IPS-15b (cell line): ENCODE measurements at regions not wholly inside any gene's neighbourhood (a gene's known extent, or its start where the extent isn't known, plus 50 kb on each side); places are given as distances from the start of the nearest gene placed in this dataset.

Experiments
- H3K27me3 ChIP-seq: one replicate; pipeline ENCODE4 v1.6.1; 2013; ENCODE audit warnings: low read length; ENCODE audit not compliant: control insufficient read depth, insufficient read depth
- H3K36me3 ChIP-seq: one replicate; pipeline ENCODE4 v1.6.1; 2013; ENCODE audit warnings: low read length; ENCODE audit not compliant: control insufficient read depth, insufficient read depth
- H3K4me1 ChIP-seq: one replicate; pipeline ENCODE4 v1.6.1; 2013; ENCODE audit warnings: mild to moderate bottlenecking, low read length; ENCODE audit not compliant: control insufficient read depth, insufficient read depth
- H3K4me3 ChIP-seq: one replicate; pipeline ENCODE4 v1.5.1; 2013; ENCODE audit warnings: low read depth, low read length
- H3K9ac ChIP-seq: one replicate; pipeline ENCODE4 v1.6.1; 2013; ENCODE audit warnings: low read depth, mild to moderate bottlenecking, low read length
- H3K9me3 ChIP-seq: one replicate; pipeline ENCODE4 v1.6.1; 2013; ENCODE audit warnings: mild to moderate bottlenecking, low read length; ENCODE audit not compliant: control insufficient read depth, insufficient read depth

DNA sequence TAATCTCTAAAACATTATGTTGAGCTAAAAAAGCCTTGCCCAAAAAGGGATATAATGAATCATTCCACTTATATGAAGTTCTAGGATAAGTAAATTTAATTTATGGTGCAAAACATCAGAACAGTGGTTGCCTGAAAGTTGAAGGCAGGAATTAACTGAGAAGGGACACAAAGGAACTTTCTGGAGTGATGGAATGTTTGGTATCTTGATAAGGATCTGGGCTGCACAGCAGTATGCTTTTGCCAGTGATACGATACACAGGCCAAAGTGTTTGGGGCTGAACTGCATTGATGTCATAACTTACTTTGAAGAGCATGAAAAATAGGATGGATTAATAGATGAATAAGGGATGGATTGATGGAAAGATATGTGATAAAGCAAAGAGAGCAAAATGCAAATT is 146.1 kb upstream of the LRFN2 start:
- H3K4me3 ChIP-seq: no peak overlapping the region
- no peak overlapping the region for H3K9ac ChIP-seq
- H3K9me3 ChIP-seq: no peaks in the 10 kb centered on the region

DNA sequence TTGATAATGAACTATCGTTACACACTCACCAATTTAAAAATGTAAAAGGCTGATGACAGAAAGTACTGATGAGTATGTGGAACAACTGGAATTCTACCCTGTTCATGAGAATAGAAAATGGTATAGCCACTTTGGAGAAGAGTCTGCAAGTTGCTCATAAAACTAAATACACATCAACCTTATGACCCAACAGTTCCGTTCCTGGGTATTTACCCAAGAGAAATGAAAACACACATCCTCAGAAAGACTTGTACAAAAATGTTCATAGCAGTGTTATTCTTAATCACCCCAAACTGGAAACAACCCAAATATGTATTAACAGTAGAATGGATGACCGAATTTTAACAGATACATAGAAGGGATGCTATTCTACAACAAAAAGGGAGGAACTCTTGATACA is 145.7 kb upstream of the LRFN2 start:
- Histone ChIP-seq H3K4me1 (peaks cover 5% of the 10 kb centered on the region), H3K27me3 (peaks cover 2% of the 10 kb centered on the region), H3K4me3 (no peak overlapping the region), H3K36me3 (no peaks in the 10 kb centered on the region), H3K9me3 (no peaks in the 10 kb centered on the region), H3K9ac (no peak overlapping the region)

More for the DNA sequence above, 146.1 kb upstream of the LRFN2 start:
- Histone ChIP-seq H3K4me1 (peaks cover 5% of the 10 kb centered on the region), H3K36me3 (no peaks in the 10 kb centered on the region), H3K27me3 (peaks cover 2% of the 10 kb centered on the region)

DNA sequence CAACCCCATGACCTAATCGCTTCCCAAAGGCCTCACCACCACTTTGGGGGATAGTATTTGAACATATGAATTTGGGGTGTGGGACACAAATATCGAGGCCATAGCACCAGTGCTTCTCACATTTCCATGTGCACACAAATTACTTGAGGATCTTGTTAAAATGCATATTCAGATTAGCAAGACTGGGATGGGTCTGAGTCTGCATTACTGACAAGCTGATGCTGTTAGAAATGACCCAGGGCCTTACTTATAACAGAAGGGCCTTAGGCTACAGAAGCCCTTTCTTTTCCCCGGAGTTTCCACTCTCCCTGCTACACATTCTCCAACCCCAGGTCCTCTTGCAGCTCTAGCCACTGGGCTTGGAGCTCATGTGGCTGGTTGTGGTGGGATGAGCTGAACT is 141.5 kb upstream of the LRFN2 start:
- Histone ChIP-seq H3K9ac (no peak overlapping the region), H3K27me3 (no peaks in the 10 kb centered on the region), H3K4me1 (peaks cover 5% of the 10 kb centered on the region), H3K9me3 (no peaks in the 10 kb centered on the region), H3K36me3 (no peaks in the 10 kb centered on the region), H3K4me3 (no peak overlapping the region)

DNA sequence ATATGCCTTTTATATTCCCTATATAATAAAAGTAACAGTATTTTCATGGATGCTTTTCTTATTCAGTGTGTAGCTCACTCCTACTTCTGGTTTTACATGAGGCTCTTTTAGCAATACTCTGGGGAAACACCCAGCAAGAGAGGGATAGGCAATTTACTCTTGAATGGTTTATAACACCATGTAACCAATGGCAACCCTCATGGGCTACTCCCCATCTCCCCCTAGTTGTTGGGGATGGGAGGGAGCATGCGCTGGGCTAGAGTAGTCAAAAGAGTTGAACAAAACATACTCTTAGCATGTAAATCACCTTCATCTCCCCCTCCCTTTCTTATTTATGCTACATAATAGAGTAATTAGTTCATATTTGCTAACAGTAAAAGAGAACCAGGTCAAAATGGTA is 140.1 kb upstream of the LRFN2 start:
- Histone ChIP-seq H3K9me3 (no peaks in the 10 kb centered on the region), H3K9ac (no peak overlapping the region), H3K27me3 (no peaks in the 10 kb centered on the region), H3K36me3 (no peaks in the 10 kb centered on the region), H3K4me1 (peaks cover 5% of the 10 kb centered on the region), H3K4me3 (no peak overlapping the region)

DNA sequence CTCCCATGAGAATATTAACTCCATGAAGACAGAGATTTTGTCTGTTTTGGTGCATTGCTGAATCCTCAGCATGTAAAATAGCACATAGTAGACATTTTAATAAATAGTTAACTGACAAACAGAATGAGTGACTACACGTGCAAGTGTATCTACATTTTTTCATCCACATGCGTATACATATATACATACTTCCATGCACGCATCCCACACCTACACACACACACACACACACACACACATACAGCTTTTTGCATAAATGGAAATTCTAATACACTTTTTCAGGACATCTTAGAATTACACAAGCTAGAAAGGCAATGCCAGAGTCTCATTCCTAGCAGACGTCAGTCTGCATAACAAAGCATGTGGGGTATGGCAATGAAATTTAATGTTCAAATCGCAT is 139.7 kb upstream of the LRFN2 start:
- H3K9ac ChIP-seq: no peak overlapping the region
- H3K4me3 ChIP-seq: no peak overlapping the region
- no peaks in the 10 kb centered on the region for H3K9me3 ChIP-seq
- H3K36me3 ChIP-seq: no peaks in the 10 kb centered on the region
- no peaks in the 10 kb centered on the region for H3K27me3 ChIP-seq
- peaks cover 7% of the 10 kb centered on the region for H3K4me1 ChIP-seq

DNA sequence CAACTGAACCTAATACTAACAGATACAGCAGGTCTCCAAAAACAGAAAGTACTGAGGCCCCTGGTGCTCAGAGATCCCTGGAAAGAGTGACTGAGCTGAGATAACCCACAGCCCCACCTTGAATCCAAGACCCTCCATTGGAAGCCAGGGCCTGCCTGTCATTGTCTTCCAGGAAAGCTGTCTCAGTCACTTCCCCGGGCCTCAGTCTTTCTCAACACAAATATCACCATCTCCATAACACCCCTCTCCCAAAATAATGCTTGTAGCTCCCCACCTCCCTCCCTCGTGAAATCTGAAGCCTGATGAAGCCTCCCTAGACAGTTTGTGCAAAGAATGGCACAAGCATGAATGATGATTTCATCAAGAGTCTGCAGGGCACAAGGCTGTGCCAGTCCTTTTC is 138.2 kb upstream of the LRFN2 start:
- H3K4me1 ChIP-seq: peaks cover 9% of the 10 kb centered on the region
- no peaks in the 10 kb centered on the region for H3K9me3 ChIP-seq
- H3K27me3 ChIP-seq: no peaks in the 10 kb centered on the region
- no peak overlapping the region for H3K9ac ChIP-seq
- H3K4me3 ChIP-seq: no peak overlapping the region
- H3K36me3 ChIP-seq: no peaks in the 10 kb centered on the region

DNA sequence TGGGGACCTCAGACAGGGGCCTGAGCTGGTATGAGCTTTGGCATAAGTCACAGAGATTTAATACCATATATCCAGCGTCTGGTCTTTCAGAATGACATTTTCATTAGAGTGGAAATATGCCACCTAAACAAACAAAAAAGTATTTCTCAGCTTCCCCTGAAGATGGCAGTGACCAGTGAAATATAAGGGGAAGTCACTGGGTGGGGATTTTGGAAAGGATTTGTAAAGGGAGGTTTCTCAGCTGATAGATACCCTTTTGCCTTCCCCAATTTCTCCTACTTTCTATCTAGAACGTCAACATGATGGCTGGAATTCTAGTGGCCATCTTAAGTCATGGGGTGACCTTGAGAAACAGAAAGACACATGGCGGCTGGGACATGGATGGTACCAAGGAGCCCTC is 137.7 kb upstream of the LRFN2 start:
- H3K27me3 ChIP-seq: no peaks in the 10 kb centered on the region
- H3K9ac ChIP-seq: no peak overlapping the region
- H3K4me3 ChIP-seq: no peak overlapping the region
- no peaks in the 10 kb centered on the region for H3K9me3 ChIP-seq
- no peaks in the 10 kb centered on the region for H3K36me3 ChIP-seq
- H3K4me1 ChIP-seq: peaks cover 8% of the 10 kb centered on the region

DNA sequence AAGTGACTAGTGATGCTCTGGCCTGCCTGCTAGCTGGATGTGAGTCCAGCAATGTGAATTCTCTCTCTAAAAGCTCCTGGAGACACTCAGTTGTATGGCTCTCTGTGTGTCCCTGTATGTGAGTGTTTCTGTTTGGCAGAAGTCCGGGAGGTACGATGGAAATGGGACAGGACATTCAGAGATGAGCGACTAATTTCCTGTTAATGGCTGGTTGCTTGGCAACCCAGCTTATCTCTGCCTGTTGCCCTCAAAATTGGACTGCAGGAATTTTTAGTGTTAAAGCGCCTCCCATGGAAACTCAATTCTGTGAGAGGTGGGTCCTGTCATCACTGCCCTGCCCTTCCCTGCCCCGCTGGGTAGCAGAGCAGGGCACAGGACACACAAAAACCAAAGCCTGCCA is 136.8 kb upstream of the LRFN2 start:
- H3K9ac ChIP-seq: no peak overlapping the region
- H3K27me3 ChIP-seq: no peaks in the 10 kb centered on the region
- no peak overlapping the region for H3K4me3 ChIP-seq
- H3K36me3 ChIP-seq: no peaks in the 10 kb centered on the region
- no peaks in the 10 kb centered on the region for H3K9me3 ChIP-seq
- peaks cover 14% of the 10 kb centered on the region for H3K4me1 ChIP-seq

DNA sequence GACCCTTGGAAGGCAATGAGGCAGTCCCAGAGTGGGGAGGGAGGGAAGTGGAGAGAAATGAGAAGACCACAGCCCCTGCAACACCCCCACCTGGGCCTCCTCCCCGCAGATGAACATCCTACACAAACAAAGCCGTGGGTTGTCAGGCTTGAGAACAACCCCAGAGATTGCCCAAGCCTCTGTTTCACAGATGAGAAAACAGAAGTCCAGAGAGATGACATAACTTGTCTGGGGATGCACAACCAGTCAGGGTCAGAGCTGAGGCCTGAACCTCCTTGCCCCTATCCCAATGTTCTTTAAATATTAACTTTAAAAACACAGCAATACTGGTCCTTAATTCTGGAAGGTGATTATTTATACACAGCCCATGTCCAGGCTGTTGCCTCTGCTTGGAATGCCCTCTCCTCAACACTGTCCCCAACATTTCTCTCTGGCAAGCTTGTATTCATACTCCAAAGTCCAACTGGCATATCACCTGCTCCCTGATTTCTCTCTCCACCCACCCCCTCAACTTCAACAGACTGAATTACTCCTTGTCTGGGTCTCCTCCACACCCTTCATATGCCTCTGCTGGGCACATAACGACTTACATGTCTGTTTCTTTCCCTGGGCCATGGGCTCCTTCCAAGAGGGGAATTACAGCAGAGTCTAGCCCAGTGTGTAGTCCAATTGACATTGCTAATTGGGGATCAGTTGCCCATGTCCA is 135.5 kb upstream of the LRFN2 start:
- H3K4me3 ChIP-seq: no peak overlapping the region
- H3K4me1 ChIP-seq: peaks cover 14% of the 10 kb centered on the region
- H3K36me3 ChIP-seq: no peaks in the 10 kb centered on the region
- H3K9me3 ChIP-seq: no peaks in the 10 kb centered on the region
- H3K9ac ChIP-seq: no peak overlapping the region
- no peaks in the 10 kb centered on the region for H3K27me3 ChIP-seq

DNA sequence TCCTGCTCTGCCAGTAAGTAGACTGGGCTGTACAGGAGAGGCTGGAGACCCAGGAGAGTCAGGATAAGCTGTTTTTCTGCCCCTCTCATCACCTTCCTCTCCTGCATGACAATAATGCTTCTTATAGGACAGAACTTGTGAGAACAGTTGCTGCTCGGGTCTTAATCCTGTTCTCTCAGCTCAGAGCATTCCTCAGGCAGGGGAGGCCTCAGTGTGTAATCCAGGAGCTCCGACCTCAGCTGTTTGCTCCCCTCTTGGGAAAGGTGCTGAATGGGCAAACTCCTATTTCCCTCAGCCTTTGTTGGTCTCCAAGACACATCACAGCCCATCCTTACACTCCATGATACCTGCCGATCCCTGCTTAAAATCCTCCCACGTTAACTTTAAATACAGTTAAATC is 134.9 kb upstream of the LRFN2 start:
- Histone ChIP-seq H3K36me3 (no peaks in the 10 kb centered on the region), H3K4me3 (no peak overlapping the region), H3K4me1 (peaks cover 14% of the 10 kb centered on the region), H3K9me3 (no peaks in the 10 kb centered on the region), H3K9ac (no peak overlapping the region), H3K27me3 (no peaks in the 10 kb centered on the region)

DNA sequence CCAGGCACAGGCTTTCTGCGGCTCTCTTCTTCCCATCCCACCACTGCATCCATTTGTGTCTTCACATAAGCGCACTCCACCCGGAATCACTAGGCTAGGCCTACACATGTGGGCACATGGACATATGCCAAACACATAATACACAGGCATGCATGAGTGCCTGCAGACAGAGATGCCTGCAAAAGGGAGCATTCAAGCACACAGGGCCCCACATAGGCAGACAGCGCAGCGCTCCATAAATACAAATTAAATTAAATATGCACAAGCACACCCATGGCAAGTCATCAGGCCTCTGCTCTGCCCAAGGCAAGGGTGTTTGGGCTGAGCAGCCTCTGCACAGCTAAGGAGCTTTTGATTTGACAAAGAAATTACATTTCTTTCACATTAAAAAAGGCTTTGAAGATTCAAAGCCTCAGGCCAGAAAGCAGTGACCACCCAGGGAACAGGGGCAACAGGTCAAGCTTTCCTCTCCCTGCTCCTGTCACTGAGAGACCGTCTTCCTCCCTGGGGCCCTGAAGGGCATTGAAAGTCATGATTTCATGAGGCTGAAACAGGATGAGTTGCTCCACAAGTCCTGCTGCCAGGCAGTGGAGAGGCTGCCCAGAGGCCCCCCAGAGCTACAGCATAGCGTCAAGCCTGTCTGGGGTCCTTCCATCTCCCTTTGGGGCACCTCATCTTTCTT is 134.2 kb upstream of the LRFN2 start:
- Histone ChIP-seq H3K27me3 (no peaks in the 10 kb centered on the region), H3K9ac (no peak overlapping the region), H3K36me3 (no peaks in the 10 kb centered on the region), H3K9me3 (no peaks in the 10 kb centered on the region), H3K4me1 (peaks cover 14% of the 10 kb centered on the region), H3K4me3 (no peak overlapping the region)

DNA sequence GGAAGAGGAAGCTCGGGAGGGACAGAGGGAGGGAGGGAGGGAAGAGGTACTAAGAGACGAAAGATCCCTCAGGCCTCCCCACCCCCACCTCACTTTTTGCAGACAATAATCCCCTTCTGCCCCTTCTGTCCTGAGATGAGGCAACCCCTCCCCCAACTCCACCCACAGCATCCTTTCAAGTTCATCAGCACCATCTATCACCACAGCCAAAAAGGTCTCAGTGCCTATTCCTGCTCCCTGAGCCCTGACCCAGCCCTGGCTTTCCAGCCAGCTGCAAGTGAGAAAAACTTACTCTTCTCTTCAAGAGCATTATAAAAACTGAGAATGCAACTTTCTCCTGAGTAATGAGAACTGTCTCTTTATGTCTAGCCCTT is 133.2 kb upstream of the LRFN2 start:
- H3K27me3 ChIP-seq: no peaks in the 10 kb centered on the region
- no peaks in the 10 kb centered on the region for H3K9me3 ChIP-seq
- no peak overlapping the region for H3K9ac ChIP-seq
- no peaks in the 10 kb centered on the region for H3K36me3 ChIP-seq
- H3K4me1 ChIP-seq: peaks cover 14% of the 10 kb centered on the region
- H3K4me3 ChIP-seq: no peak overlapping the region
